IMR-90 (cell line): ENCODE measurements at regions not wholly inside any gene's neighbourhood (a gene's known extent, or its start where the extent isn't known, plus 50 kb on each side); places are given as distances from the start of the nearest gene placed in this dataset.

Source experiments
- ATAC-seq: fragments of 200-7000 bp; cut with Tn5 transposase; 2 replicates; pipeline ENCODE4 v1.9.1; 2020; ENCODE audit warnings: low read depth, mild to moderate bottlenecking, moderate library complexity
- BruUV-seq: library from RNA; stranded (reverse); fragments of 400-500 nt; replicated peaks from 2 replicates; lab custom pipeline; 2021; lab: Mats Ljungman, UMichigan
- CTCF ChIA-PET: fragments of 300-600 bp; formaldehyde crosslinking; extraction: SDS; loops from one replicate; lab custom pipeline; 2021; ENCODE audit warnings: antibody characterized with exemption; lab: Yijun Ruan, JAX
- POLR2A ChIA-PET: fragments of 300-600 bp; sonication (Branson Sonifier 250); formaldehyde crosslinking; loops from one replicate; lab custom pipeline; 2022; ENCODE audit warnings: antibody characterized with exemption; ENCODE audit not compliant: unreplicated experiment; lab: Charles Lee
- DNase-seq: peaks from one replicate; pipeline ENCODE4 v3.0.0; 2013
- H2AFZ ChIP-seq: replicated peaks from 2 replicates; pipeline ENCODE3; 2013; ENCODE audit warnings: low read length, mild to moderate bottlenecking; ENCODE audit not compliant: poor library complexity
- H2AK5ac ChIP-seq: 2 replicates; pipeline ENCODE4 v1.6.1; 2013; ENCODE audit warnings: low read depth, low read length, inconsistent platforms
- H2AK9ac ChIP-seq: replicated peaks from 2 replicates; pipeline ENCODE3; 2013; ENCODE audit warnings: mild to moderate bottlenecking, low read depth, low read length, moderate library complexity; ENCODE audit not compliant: poor library complexity
- H2BK120ac ChIP-seq: 2 replicates; pipeline ENCODE4 v1.6.1; 2013; ENCODE audit warnings: low read depth, low read length, inconsistent platforms
- H2BK15ac ChIP-seq: 3 replicates; pipeline ENCODE4 v1.6.1; 2013; ENCODE audit warnings: low read depth, low read length, inconsistent platforms
- H2BK20ac ChIP-seq: 2 replicates; pipeline ENCODE4 v1.6.1; 2013; ENCODE audit warnings: low read depth, mild to moderate bottlenecking, inconsistent platforms, low read length, moderate library complexity
- H2BK5ac ChIP-seq: 2 replicates; pipeline ENCODE4 v1.6.1; 2013; ENCODE audit warnings: mild to moderate bottlenecking, low read depth, low read length, inconsistent platforms; ENCODE audit not compliant: poor library complexity, severe bottlenecking
- H3K14ac ChIP-seq: replicated peaks from 2 replicates; pipeline ENCODE4 v1.6.1; 2013; ENCODE audit warnings: low read depth, low read length, inconsistent platforms
- H3K18ac ChIP-seq: 2 replicates; pipeline ENCODE4 v1.6.1; 2013; ENCODE audit warnings: low read depth, low read length, control low read depth
- H3K23ac ChIP-seq: 2 replicates; pipeline ENCODE4 v1.6.1; 2013; ENCODE audit warnings: low read depth, low read length, inconsistent platforms
- H3K27ac ChIP-seq: 2 replicates; pipeline ENCODE4 v1.5.1; 2013; ENCODE audit warnings: mild to moderate bottlenecking, control low read depth, low read length; ENCODE audit not compliant: insufficient read depth
- H3K27me3 ChIP-seq: 2 replicates; pipeline ENCODE4 v1.6.1; 2013; ENCODE audit warnings: low read length; ENCODE audit not compliant: control insufficient read depth, insufficient read depth
- H3K36me3 ChIP-seq: 2 replicates; pipeline ENCODE4 v1.6.1; 2013; ENCODE audit warnings: low read length, mixed read lengths; ENCODE audit not compliant: control insufficient read depth, insufficient read depth
- H3K4ac ChIP-seq: 2 replicates; pipeline ENCODE4 v1.6.1; 2013; ENCODE audit warnings: low read depth, low read length, inconsistent platforms
- H3K4me1 ChIP-seq: 2 replicates; pipeline ENCODE4 v1.6.1; 2013; ENCODE audit warnings: low read length, mixed read lengths; ENCODE audit not compliant: control insufficient read depth, insufficient read depth
- H3K4me2 ChIP-seq: 2 replicates; pipeline ENCODE4 v1.6.1; 2013; ENCODE audit warnings: low read depth, mild to moderate bottlenecking, control low read depth, low read length, moderate library complexity
- H3K4me3 ChIP-seq: 2 replicates; pipeline ENCODE4 v1.5.1; 2013; ENCODE audit warnings: low read depth, mild to moderate bottlenecking, control low read depth, low read length, moderate library complexity; ENCODE audit not compliant: insufficient read depth
- H3K56ac ChIP-seq: 2 replicates; pipeline ENCODE4 v1.6.1; 2013; ENCODE audit warnings: low read length, inconsistent platforms; ENCODE audit not compliant: insufficient read depth; ENCODE audit errors: extremely low read depth
- H3K79me1 ChIP-seq, 2 experiments: 2 replicates each; pipeline ENCODE4 v1.6.1; 2013; ENCODE audit warnings: low read length in 2 of 2, inconsistent platforms in 1 of 2, low read depth in 1 of 2
- H3K9ac ChIP-seq: 2 replicates; pipeline ENCODE4 v1.6.1; 2013; ENCODE audit warnings: low read depth, low read length, control low read depth
- H3K9me1 ChIP-seq: 2 replicates; pipeline ENCODE4 v1.6.1; 2013; ENCODE audit warnings: low read length, inconsistent platforms; ENCODE audit not compliant: insufficient read depth
- H3K9me3 ChIP-seq: 2 replicates; pipeline ENCODE4 v1.6.1; 2013; ENCODE audit warnings: low read length; ENCODE audit not compliant: control insufficient read depth, insufficient read depth
- H4K20me1 ChIP-seq: 2 replicates; pipeline ENCODE4 v1.6.1; 2013; ENCODE audit warnings: low read length, inconsistent platforms; ENCODE audit not compliant: insufficient read depth
- H4K5ac ChIP-seq: 2 replicates; pipeline ENCODE4 v1.6.1; 2013; ENCODE audit warnings: mild to moderate bottlenecking, low read depth, low read length, control low read depth
- H4K8ac ChIP-seq, 2 experiments: 2 replicates each; pipeline ENCODE4 v1.6.1; 2013; ENCODE audit warnings: low read depth in 2 of 2, low read length in 2 of 2, control low read depth in 1 of 2, inconsistent platforms in 1 of 2
- H4K91ac ChIP-seq: 2 replicates; pipeline ENCODE4 v1.6.1; 2013; ENCODE audit warnings: low read depth, low read length, inconsistent platforms; ENCODE audit not compliant: insufficient read depth
- BHLHE40 ChIP-seq: fragments of 150-350 bp; IDR thresholded peaks from 2 replicates; pipeline ENCODE4 v1.6.1; 2016; ENCODE audit warnings: mild to moderate bottlenecking, low read depth, low read length
- CEBPB ChIP-seq: IDR thresholded peaks from 2 replicates; pipeline ENCODE4 v1.6.1; 2012; ENCODE audit warnings: low read depth, low read length, improper control_type of control experiment
- CHD1 ChIP-seq: IDR thresholded peaks from 2 replicates; pipeline ENCODE4 v1.6.1; 2012; ENCODE audit warnings: low read depth, low read length, improper control_type of control experiment
- ELK1 ChIP-seq: fragments of 150-350 bp; IDR thresholded peaks from 2 replicates; pipeline ENCODE4 v1.6.1; 2016; ENCODE audit warnings: low read depth, mild to moderate bottlenecking, low read length, moderate library complexity, borderline replicate concordance
- FOS ChIP-seq: fragments of 150-350 bp; IDR thresholded peaks from 2 replicates; pipeline ENCODE4 v1.6.1; 2016; ENCODE audit warnings: low read depth, low read length
- MAFK ChIP-seq: IDR thresholded peaks from 2 replicates; pipeline ENCODE4 v1.6.1; 2012; ENCODE audit warnings: low read depth, low read length, improper control_type of control experiment
- MXI1 ChIP-seq: IDR thresholded peaks from 2 replicates; pipeline ENCODE4 v1.6.1; 2012; ENCODE audit warnings: low read depth, mild to moderate bottlenecking, low read length, moderate library complexity, borderline replicate concordance
- NFE2L2 ChIP-seq: fragments of 150-350 bp; IDR thresholded peaks from 2 replicates; pipeline ENCODE4 v1.6.1; 2016; ENCODE audit warnings: low read depth, mild to moderate bottlenecking, low read length
- POLR2A ChIP-seq: IDR thresholded peaks from 2 replicates; pipeline ENCODE4 v1.6.1; 2012; ENCODE audit warnings: mild to moderate bottlenecking, low read depth, low read length
- RFX5 ChIP-seq: IDR thresholded peaks from 2 replicates; pipeline ENCODE4 v1.8.0; 2012; ENCODE audit warnings: low read depth, mild to moderate bottlenecking, low read length, moderate library complexity
- WGBS, 2 experiments: methylation state at CpG; one replicate each; pipeline versions ENCODE4 v1.1.5 to v1.1.7; 2013; ENCODE audit warnings: missing lambda C conversion rate in 2 of 2; ENCODE audit not compliant: insufficient read length in 1 of 2; ENCODE audit errors: extremely low coverage in 2 of 2; 5-methylcytosine and 5-hydroxymethylcytosine counted together
- dilution Hi-C: fragments of 300-500 bp; cut with HindIII; formaldehyde crosslinking; loops from one replicate; pipeline ENCODE4 v1.14.3; 2018; ENCODE audit warnings: low sequenced_read_pairs; ENCODE audit not compliant: unreplicated experiment
- in situ Hi-C: fragments of 300-500 bp; cut with MboI; formaldehyde crosslinking; loops from 3 replicates; pipeline ENCODE4 v1.14.3; 2019; ENCODE audit warnings: low sequenced_read_pairs, inconsistent platforms, mixed read lengths
- intact Hi-C: fragments of 100-400 bp; cut with micrococcal nuclease; formaldehyde crosslinking; loops from 2 replicates; pipeline ENCODE4 v1.10.0; 2022

- dilution Hi-C loops: no loop called here
- in situ Hi-C loops: no loop called here
Observed at GRCh38 chr11:37002831-37003230, 404.8 kb upstream of the RAG2 start.

More at GRCh38 chr11:37002831-37003230, 404.8 kb upstream of the RAG2 start:
- no peak overlapping the region for H2AFZ ChIP-seq
- no peak overlapping the region for H3K27ac ChIP-seq
- no peak overlapping the region for H3K18ac ChIP-seq
- H3K79me1 ChIP-seq: no peaks in the 10 kb centered on the region
- H3K36me3 ChIP-seq: no peaks in the 10 kb centered on the region
- H3K4ac ChIP-seq: no peak overlapping the region
- H4K20me1 ChIP-seq: no peaks in the 10 kb centered on the region
- no peak overlapping the region for H3K23ac ChIP-seq
- no peak overlapping the region for H3K4me3 ChIP-seq
- ATAC-seq (no peak), DNase-seq (no peak)
- ChIA-PET CTCF (no interaction called here), POLR2A (no interaction called here)
- no peak for TF ChIP-seq POLR2A
- no peak for TF ChIP-seq BHLHE40
- no peak for TF ChIP-seq ELK1
- TF ChIP-seq RFX5: no peak
- no peak for TF ChIP-seq MXI1
- TF ChIP-seq NFE2L2: no peak
- TF ChIP-seq CHD1: no peak
- no peak for TF ChIP-seq CEBPB
- no peak for TF ChIP-seq MAFK
- TF ChIP-seq FOS: no peak
- H3K9me3 ChIP-seq: no peaks in the 10 kb centered on the region
- no peak overlapping the region for H2BK20ac ChIP-seq
- no CpG with 5 or more reads among the region's 3 CpGs for WGBS, 2 experiments
- no peak overlapping the region for H4K91ac ChIP-seq
- no peak overlapping the region for H2BK120ac ChIP-seq
- H3K56ac ChIP-seq: no peak overlapping the region
- intact Hi-C loops: no loop called here
- no peak overlapping the region for H2AK9ac ChIP-seq
- no peaks in the 10 kb centered on the region for H3K4me1 ChIP-seq
- H3K4me2 ChIP-seq: no peak overlapping the region
- no peak overlapping the region for H2BK15ac ChIP-seq
- no peak overlapping the region for H2BK5ac ChIP-seq
- H3K9me1 ChIP-seq: no peaks in the 10 kb centered on the region
- BruUV-seq: no TSS peak
- H2AK5ac ChIP-seq: no peak overlapping the region
- no peak overlapping the region for H3K14ac ChIP-seq
- no peak overlapping the region for H4K5ac ChIP-seq
- no peaks in the 10 kb centered on the region for H3K27me3 ChIP-seq
- no peak overlapping the region for H3K9ac ChIP-seq
- no peak overlapping the region for H4K8ac ChIP-seq
